SK-N-SH (cell line): ENCODE measurements at regions not wholly inside any gene's neighbourhood (a gene's known extent, or its start where the extent isn't known, plus 50 kb on each side); places are given as distances from the start of the nearest gene placed in this dataset.

Experiments used
- CTCF ChIA-PET: fragments of 300-600, 350-600 bp; formaldehyde crosslinking; extraction: SDS; loops from one replicate; lab custom pipeline; 2021; lab: Yijun Ruan, JAX
- POLR2A ChIA-PET: fragments of 350-600 bp; sonication (Branson Sonifier 250); formaldehyde crosslinking; extraction: SDS; loops from one replicate; lab custom pipeline; 2020; ENCODE audit warnings: antibody characterized with exemption, inconsistent platforms; lab: Yijun Ruan, JAX
- DNase-seq: peaks from one replicate; pipeline ENCODE4 v3.0.0; 2012
- H2AFZ ChIP-seq: fragments of 200-600 bp; sonication (generic); 2 replicates; pipeline ENCODE4 v1.8.1; 2016; ENCODE audit warnings: antibody characterized with exemption, mild to moderate bottlenecking, low read depth
- H3F3A ChIP-seq: fragments of 200-600 bp; sonication (generic); replicated peaks from 2 replicates; pipeline ENCODE3; 2016; ENCODE audit warnings: antibody characterized with exemption, mild to moderate bottlenecking; ENCODE audit not compliant: insufficient read depth
- H3K27ac ChIP-seq, 2 experiments: fragments of 200-500 bp in 1 of 2; fragments of 200-600 bp in 1 of 2; sonication (Bioruptor generic) in 1 of 2; sonication (generic), shearing (Covaris generic) in 1 of 2; 2 replicates each; pipeline versions ENCODE4 v1.5.1 to v1.6.1; 2014 to 2016; ENCODE audit warnings: low read depth in 2 of 2, inconsistent platforms in 1 of 2, low read length in 1 of 2, mild to moderate bottlenecking in 1 of 2, mixed read lengths in 1 of 2
- H3K27me3 ChIP-seq: fragments of 200-600 bp; sonication (generic), shearing (Covaris generic); 2 replicates; pipeline ENCODE4 v1.6.1; 2016; ENCODE audit warnings: mixed run types; ENCODE audit not compliant: insufficient read depth
- H3K36me3 ChIP-seq, 2 experiments: fragments of 200-500 bp in 1 of 2; fragments of 200-600 bp in 1 of 2; sonication (Bioruptor generic) in 1 of 2; sonication (generic) in 1 of 2; replicated peaks in 1 of 2; 2 replicates each; pipeline versions ENCODE3 to v1.5.1; 2014 to 2016; ENCODE audit warnings: low read length in 1 of 2, mild to moderate bottlenecking in 1 of 2; ENCODE audit not compliant: insufficient read depth in 2 of 2, control insufficient read depth in 1 of 2
- H3K4me1 ChIP-seq, 2 experiments: fragments of 200-500 bp in 1 of 2; fragments of 200-600 bp in 1 of 2; sonication (Bioruptor generic) in 1 of 2; sonication (generic), shearing (Covaris generic) in 1 of 2; 2 replicates each; pipeline versions ENCODE4 v1.5.1 to v1.6.1; 2014 to 2016; ENCODE audit warnings: low read depth in 1 of 2, low read length in 1 of 2, mixed run types in 1 of 2; ENCODE audit not compliant: insufficient read depth in 2 of 2, control insufficient read depth in 1 of 2
- H3K4me2 ChIP-seq: fragments of 200-600 bp; sonication (generic), shearing (Covaris generic); 2 replicates; pipeline ENCODE4 v1.6.1; 2017; ENCODE audit warnings: mixed run types
- H3K4me3 ChIP-seq, 2 experiments: fragments of 200-500 bp in 1 of 2; fragments of 200-600 bp in 1 of 2; sonication (Bioruptor generic) in 1 of 2; sonication (generic), shearing (Covaris generic) in 1 of 2; 2 replicates each; pipeline versions ENCODE4 v1.5.1 to v1.8.1; 2014 to 2016; ENCODE audit warnings: low read depth in 2 of 2, inconsistent platforms in 1 of 2, low read length in 1 of 2, mild to moderate bottlenecking in 1 of 2, mixed read lengths in 1 of 2, moderate library complexity in 1 of 2
- H3K79me2 ChIP-seq: fragments of 200-600 bp; sonication (generic); 2 replicates; pipeline ENCODE4 v1.8.1; 2017; ENCODE audit warnings: mild to moderate bottlenecking; ENCODE audit not compliant: insufficient read depth
- H3K9ac ChIP-seq: fragments of 200-600 bp; sonication (generic); 2 replicates; pipeline ENCODE4 v1.6.1; 2017; ENCODE audit warnings: mixed run types
- H3K9me2 ChIP-seq: fragments of 200-600 bp; sonication (generic); 2 replicates; pipeline ENCODE4 v1.6.1; 2017; ENCODE audit warnings: mixed run types
- H3K9me3 ChIP-seq: fragments of 200-600 bp; sonication (generic); 2 replicates; pipeline ENCODE4 v1.6.1; 2017; ENCODE audit warnings: mixed run types, mild to moderate bottlenecking, moderate library complexity
- H4K20me1 ChIP-seq: fragments of 200-600 bp; sonication (generic); 2 replicates; pipeline ENCODE4 v1.6.1; 2017; ENCODE audit warnings: mild to moderate bottlenecking, mixed run types; ENCODE audit not compliant: insufficient read depth
- CHD2 ChIP-seq: fragments of 150-350 bp; IDR thresholded peaks from 2 replicates; pipeline ENCODE4 v1.6.1; 2018; ENCODE audit warnings: low read length; ENCODE audit not compliant: partially characterized antibody
- EP300 ChIP-seq, 2 experiments: IDR thresholded peaks; 2 replicates each; pipeline versions ENCODE4 v1.4.0 to v1.6.1; 2012; ENCODE audit warnings: borderline replicate concordance in 1 of 2, low read depth in 1 of 2, low read length in 1 of 2
- EZH2phosphoT487 ChIP-seq: fragments of 200-600 bp; sonication (generic); IDR thresholded peaks from 2 replicates; pipeline ENCODE4 v1.6.1; 2017; ENCODE audit warnings: low read depth, mixed run types, mild to moderate bottlenecking, antibody characterized with exemption, moderate library complexity, borderline replicate concordance
- FOXJ3 ChIP-seq: sonication (generic); formaldehyde crosslinking; IDR thresholded peaks from 2 replicates; pipeline ENCODE4 v1.5.1; 2020; ENCODE audit warnings: mild to moderate bottlenecking, missing genetic modification reagents
- FOXM1 ChIP-seq: IDR thresholded peaks from 2 replicates; pipeline ENCODE4 v1.4.0; 2012; ENCODE audit warnings: low read depth, mild to moderate bottlenecking
- GABPA ChIP-seq: IDR thresholded peaks from 2 replicates; pipeline ENCODE4 v1.4.0; 2012; ENCODE audit warnings: low read depth, mild to moderate bottlenecking
- GATA2 ChIP-seq: sonication (generic); formaldehyde crosslinking; IDR thresholded peaks from 2 replicates; pipeline ENCODE4 v1.5.0; 2020; ENCODE audit warnings: mild to moderate bottlenecking, missing genetic modification reagents
- JUND ChIP-seq: IDR thresholded peaks from 2 replicates; pipeline ENCODE4 v1.4.0; 2012
- NFIC ChIP-seq: IDR thresholded peaks from 2 replicates; pipeline ENCODE4 v1.4.0; 2012; ENCODE audit warnings: borderline replicate concordance
- POLR2AphosphoS5 ChIP-seq: IDR thresholded peaks from 2 replicates; pipeline ENCODE4 v1.6.1; 2012; ENCODE audit warnings: low read depth, low read length
- RCOR1 ChIP-seq: fragments of 150-350 bp; IDR thresholded peaks from 2 replicates; pipeline ENCODE4 v1.6.1; 2017; ENCODE audit warnings: antibody characterized with exemption, low read length
- SIN3A ChIP-seq: IDR thresholded peaks from 2 replicates; pipeline ENCODE4 v1.6.1; 2012; ENCODE audit warnings: low read depth, mild to moderate bottlenecking, low read length, moderate library complexity, borderline replicate concordance
- TAF1 ChIP-seq: IDR thresholded peaks from 2 replicates; pipeline ENCODE4 v1.6.1; 2012; ENCODE audit warnings: low read depth, mild to moderate bottlenecking, low read length, moderate library complexity, borderline replicate concordance
- WGBS: methylation state at CpG from one replicate; pipeline ENCODE4 v1.1.6; 2017; ENCODE audit warnings: low lambda C conversion rate; 5-methylcytosine and 5-hydroxymethylcytosine counted together
- TF ChIP-seq, protein P1 (sequence below): IDR thresholded peaks from 2 replicates; pipeline ENCODE4 v1.4.0; 2012; ENCODE audit warnings: low read depth, borderline replicate concordance
- TF ChIP-seq, protein P2 (sequence below): IDR thresholded peaks from 2 replicates; pipeline ENCODE4 v1.6.1; 2012; ENCODE audit warnings: mild to moderate bottlenecking, low read depth, low read length, moderate library complexity
- TF ChIP-seq, protein P3 (sequence below): fragments of 200-600 bp; sonication (generic); IDR thresholded peaks from 2 replicates; pipeline ENCODE4 v1.6.1; 2017; ENCODE audit warnings: antibody characterized with exemption, mild to moderate bottlenecking, moderate library complexity
- TF ChIP-seq, protein P4 (sequence below): IDR thresholded peaks from 2 replicates; pipeline ENCODE4; 2012
- TF ChIP-seq, protein P5 (sequence below): IDR thresholded peaks from 2 replicates; pipeline ENCODE4 v1.4.0; 2012; ENCODE audit warnings: low read depth
- TF ChIP-seq, protein P6 (sequence below): IDR thresholded peaks from 2 replicates; pipeline ENCODE4 v1.4.0; 2012; ENCODE audit warnings: low read depth, borderline replicate concordance
- TF ChIP-seq, protein P7 (sequence below): fragments of 150-350 bp; IDR thresholded peaks from 2 replicates; pipeline ENCODE4 v1.6.1; 2016; ENCODE audit warnings: mild to moderate bottlenecking, low read depth, low read length

DNA sequence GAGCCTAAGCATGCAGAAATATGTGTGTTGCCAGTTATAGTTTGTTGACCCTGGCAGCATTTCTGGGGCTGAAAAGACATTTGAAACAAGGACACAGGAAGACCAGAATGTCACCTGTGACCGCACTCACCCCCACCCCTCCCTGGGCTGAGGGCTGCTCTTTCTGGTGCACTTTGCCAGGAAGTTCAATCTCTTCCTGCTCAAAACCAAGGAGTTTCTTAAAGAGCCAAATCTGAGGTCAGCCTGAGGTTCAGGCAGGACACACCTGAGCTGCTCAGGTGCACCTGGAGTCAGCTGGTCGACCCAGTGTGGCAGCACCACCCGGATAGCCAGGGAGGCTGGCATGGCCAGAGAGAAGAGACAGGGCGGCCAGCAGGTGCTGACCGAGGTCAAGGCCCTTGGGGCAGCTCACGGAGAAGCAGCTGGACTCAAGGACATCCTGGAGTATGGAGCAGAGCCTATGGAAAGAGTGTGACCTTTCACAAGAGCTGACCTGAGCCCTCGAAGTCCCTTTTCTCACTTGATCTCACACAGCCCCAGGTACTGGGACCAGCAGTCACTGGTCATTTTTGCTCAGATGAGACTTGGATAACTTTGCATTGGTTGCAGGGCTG lies 376.9 kb upstream of the IRX4 start:
- Histone ChIP-seq H3K9me2 (no peaks in the 10 kb centered on the region), H2AFZ (no peak overlapping the region), H3K4me2 (no peak overlapping the region), H4K20me1 (no peaks in the 10 kb centered on the region), H3K9me3 (no peaks in the 10 kb centered on the region), H3K27me3 (peaks cover 29% of the 10 kb centered on the region; the same call in 1 of the 2 replicates), H3K9ac (no peak overlapping the region), H3K27ac (no peak overlapping the region), H3K36me3 (no peaks in the 10 kb centered on the region), H3K4me3 (no peak overlapping the region), H3K79me2 (no peaks in the 10 kb centered on the region), H3F3A (no peaks in the 10 kb centered on the region), H3K4me1 (no peaks in the 10 kb centered on the region)
- no peak for TF ChIP-seq EP300 (IDR thresholded peaks at IDR 0.05; ENCODE audit: borderline replicate concordance in 1 of 2, low read depth in 1 of 2, low read length in 1 of 2)
- TF ChIP-seq, protein P1, sequence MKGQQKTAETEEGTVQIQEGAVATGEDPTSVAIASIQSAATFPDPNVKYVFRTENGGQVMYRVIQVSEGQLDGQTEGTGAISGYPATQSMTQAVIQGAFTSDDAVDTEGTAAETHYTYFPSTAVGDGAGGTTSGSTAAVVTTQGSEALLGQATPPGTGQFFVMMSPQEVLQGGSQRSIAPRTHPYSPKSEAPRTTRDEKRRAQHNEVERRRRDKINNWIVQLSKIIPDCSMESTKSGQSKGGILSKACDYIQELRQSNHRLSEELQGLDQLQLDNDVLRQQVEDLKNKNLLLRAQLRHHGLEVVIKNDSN = no peak
- no peak for TF ChIP-seq SIN3A
- TF ChIP-seq, protein P2, sequence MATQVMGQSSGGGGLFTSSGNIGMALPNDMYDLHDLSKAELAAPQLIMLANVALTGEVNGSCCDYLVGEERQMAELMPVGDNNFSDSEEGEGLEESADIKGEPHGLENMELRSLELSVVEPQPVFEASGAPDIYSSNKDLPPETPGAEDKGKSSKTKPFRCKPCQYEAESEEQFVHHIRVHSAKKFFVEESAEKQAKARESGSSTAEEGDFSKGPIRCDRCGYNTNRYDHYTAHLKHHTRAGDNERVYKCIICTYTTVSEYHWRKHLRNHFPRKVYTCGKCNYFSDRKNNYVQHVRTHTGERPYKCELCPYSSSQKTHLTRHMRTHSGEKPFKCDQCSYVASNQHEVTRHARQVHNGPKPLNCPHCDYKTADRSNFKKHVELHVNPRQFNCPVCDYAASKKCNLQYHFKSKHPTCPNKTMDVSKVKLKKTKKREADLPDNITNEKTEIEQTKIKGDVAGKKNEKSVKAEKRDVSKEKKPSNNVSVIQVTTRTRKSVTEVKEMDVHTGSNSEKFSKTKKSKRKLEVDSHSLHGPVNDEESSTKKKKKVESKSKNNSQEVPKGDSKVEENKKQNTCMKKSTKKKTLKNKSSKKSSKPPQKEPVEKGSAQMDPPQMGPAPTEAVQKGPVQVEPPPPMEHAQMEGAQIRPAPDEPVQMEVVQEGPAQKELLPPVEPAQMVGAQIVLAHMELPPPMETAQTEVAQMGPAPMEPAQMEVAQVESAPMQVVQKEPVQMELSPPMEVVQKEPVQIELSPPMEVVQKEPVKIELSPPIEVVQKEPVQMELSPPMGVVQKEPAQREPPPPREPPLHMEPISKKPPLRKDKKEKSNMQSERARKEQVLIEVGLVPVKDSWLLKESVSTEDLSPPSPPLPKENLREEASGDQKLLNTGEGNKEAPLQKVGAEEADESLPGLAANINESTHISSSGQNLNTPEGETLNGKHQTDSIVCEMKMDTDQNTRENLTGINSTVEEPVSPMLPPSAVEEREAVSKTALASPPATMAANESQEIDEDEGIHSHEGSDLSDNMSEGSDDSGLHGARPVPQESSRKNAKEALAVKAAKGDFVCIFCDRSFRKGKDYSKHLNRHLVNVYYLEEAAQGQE = no peak
- TF ChIP-seq FOXM1 = no peak
- TF ChIP-seq, protein P3, sequence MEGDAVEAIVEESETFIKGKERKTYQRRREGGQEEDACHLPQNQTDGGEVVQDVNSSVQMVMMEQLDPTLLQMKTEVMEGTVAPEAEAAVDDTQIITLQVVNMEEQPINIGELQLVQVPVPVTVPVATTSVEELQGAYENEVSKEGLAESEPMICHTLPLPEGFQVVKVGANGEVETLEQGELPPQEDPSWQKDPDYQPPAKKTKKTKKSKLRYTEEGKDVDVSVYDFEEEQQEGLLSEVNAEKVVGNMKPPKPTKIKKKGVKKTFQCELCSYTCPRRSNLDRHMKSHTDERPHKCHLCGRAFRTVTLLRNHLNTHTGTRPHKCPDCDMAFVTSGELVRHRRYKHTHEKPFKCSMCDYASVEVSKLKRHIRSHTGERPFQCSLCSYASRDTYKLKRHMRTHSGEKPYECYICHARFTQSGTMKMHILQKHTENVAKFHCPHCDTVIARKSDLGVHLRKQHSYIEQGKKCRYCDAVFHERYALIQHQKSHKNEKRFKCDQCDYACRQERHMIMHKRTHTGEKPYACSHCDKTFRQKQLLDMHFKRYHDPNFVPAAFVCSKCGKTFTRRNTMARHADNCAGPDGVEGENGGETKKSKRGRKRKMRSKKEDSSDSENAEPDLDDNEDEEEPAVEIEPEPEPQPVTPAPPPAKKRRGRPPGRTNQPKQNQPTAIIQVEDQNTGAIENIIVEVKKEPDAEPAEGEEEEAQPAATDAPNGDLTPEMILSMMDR = no peak
- TF ChIP-seq TAF1 = no peak
- no peak for TF ChIP-seq NFIC
- TF ChIP-seq, protein P4, sequence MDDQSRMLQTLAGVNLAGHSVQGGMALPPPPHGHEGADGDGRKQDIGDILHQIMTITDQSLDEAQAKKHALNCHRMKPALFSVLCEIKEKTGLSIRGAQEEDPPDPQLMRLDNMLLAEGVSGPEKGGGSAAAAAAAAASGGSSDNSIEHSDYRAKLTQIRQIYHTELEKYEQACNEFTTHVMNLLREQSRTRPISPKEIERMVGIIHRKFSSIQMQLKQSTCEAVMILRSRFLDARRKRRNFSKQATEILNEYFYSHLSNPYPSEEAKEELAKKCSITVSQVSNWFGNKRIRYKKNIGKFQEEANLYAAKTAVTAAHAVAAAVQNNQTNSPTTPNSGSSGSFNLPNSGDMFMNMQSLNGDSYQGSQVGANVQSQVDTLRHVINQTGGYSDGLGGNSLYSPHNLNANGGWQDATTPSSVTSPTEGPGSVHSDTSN = no peak
- no peak for TF ChIP-seq EZH2phosphoT487
- TF ChIP-seq JUND = no peak
- no peak for TF ChIP-seq FOXJ3 (CRISPR knock-in tag)
- no peak for TF ChIP-seq CHD2
- no peak for TF ChIP-seq GABPA
- TF ChIP-seq, protein P5, sequence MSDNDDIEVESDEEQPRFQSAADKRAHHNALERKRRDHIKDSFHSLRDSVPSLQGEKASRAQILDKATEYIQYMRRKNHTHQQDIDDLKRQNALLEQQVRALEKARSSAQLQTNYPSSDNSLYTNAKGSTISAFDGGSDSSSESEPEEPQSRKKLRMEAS = no peak
- TF ChIP-seq POLR2AphosphoS5 = no peak
- TF ChIP-seq GATA2 (CRISPR knock-in tag) = no peak
- no peak for TF ChIP-seq RCOR1
- TF ChIP-seq, protein P6, sequence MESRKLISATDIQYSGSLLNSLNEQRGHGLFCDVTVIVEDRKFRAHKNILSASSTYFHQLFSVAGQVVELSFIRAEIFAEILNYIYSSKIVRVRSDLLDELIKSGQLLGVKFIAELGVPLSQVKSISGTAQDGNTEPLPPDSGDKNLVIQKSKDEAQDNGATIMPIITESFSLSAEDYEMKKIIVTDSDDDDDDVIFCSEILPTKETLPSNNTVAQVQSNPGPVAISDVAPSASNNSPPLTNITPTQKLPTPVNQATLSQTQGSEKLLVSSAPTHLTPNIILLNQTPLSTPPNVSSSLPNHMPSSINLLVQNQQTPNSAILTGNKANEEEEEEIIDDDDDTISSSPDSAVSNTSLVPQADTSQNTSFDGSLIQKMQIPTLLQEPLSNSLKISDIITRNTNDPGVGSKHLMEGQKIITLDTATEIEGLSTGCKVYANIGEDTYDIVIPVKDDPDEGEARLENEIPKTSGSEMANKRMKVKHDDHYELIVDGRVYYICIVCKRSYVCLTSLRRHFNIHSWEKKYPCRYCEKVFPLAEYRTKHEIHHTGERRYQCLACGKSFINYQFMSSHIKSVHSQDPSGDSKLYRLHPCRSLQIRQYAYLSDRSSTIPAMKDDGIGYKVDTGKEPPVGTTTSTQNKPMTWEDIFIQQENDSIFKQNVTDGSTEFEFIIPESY = no peak
- TF ChIP-seq, protein P7, sequence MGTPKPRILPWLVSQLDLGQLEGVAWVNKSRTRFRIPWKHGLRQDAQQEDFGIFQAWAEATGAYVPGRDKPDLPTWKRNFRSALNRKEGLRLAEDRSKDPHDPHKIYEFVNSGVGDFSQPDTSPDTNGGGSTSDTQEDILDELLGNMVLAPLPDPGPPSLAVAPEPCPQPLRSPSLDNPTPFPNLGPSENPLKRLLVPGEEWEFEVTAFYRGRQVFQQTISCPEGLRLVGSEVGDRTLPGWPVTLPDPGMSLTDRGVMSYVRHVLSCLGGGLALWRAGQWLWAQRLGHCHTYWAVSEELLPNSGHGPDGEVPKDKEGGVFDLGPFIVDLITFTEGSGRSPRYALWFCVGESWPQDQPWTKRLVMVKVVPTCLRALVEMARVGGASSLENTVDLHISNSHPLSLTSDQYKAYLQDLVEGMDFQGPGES = no peak
- ChIA-PET POLR2A (no interaction called here), CTCF (interaction anchor here (1.7 kb wide), 1 partner anchor 43 kb away, joined by 4 read pairs; no protein-coding TSS in a partner anchor)
- no peak for DNase-seq
- 2% methylated on average over 4 of the region's 7 CpGs for WGBS
